ENCODE measurements at regions not wholly inside any gene's neighbourhood (a gene's known extent, or its start where the extent isn't known, plus 50 kb on each side); places are given as distances from the start of the nearest gene placed in this dataset.

- peaks cover 14% of the 10 kb centered on the region; the same call in 1 of the 2 replicates for H3K27me3 ChIP-seq
- H3K36me3 ChIP-seq, result no peaks in the 10 kb centered on the region
- H3K4me3 ChIP-seq, result no peak overlapping the region
- no peaks in the 10 kb centered on the region for H3K4me1 ChIP-seq
- DNase-seq, result no peak
- H3K9me3 ChIP-seq (replicated peaks), result no peaks in the 10 kb centered on the region
- no peak overlapping the region for H3K27ac ChIP-seq
These were observed 162.7 kb upstream of the WDR1 start for GRCh38 chr4:10279261-10279660.

GRCh38 chr4:10278071-10278470, 161.5 kb upstream of the WDR1 start:
- no peak overlapping the region for H3K27ac ChIP-seq
- no peaks in the 10 kb centered on the region for H3K9me3 ChIP-seq (replicated peaks)
- no peaks in the 10 kb centered on the region for H3K36me3 ChIP-seq
- DNase-seq, result no peak
- no peak overlapping the region for H3K4me3 ChIP-seq
- H3K4me1 ChIP-seq, result no peaks in the 10 kb centered on the region
- peaks cover 14% of the 10 kb centered on the region; the same call in 1 of the 2 replicates for H3K27me3 ChIP-seq

GRCh38 chr4:10276152-10276551, 159.6 kb upstream of the WDR1 start:
- H3K4me3 ChIP-seq, result no peak overlapping the region
- no peak overlapping the region for H3K27ac ChIP-seq
- H3K4me1 ChIP-seq, result no peaks in the 10 kb centered on the region
- no peak for DNase-seq
- H3K9me3 ChIP-seq (replicated peaks), result no peaks in the 10 kb centered on the region
- no peaks in the 10 kb centered on the region for H3K36me3 ChIP-seq
- H3K27me3 ChIP-seq, result peaks cover 14% of the 10 kb centered on the region; the same call in 1 of the 2 replicates

GRCh38 chr4:10275696-10276095, 159.1 kb upstream of the WDR1 start:
- no peaks in the 10 kb centered on the region for H3K36me3 ChIP-seq
- DNase-seq, result no peak
- H3K27me3 ChIP-seq, result 0 out of 2 replicates have a peak, but pooled peaks cover 14% of the 10 kb centered on the region
- no peak overlapping the region for H3K4me3 ChIP-seq
- no peaks in the 10 kb centered on the region for H3K4me1 ChIP-seq
- no peaks in the 10 kb centered on the region; the same call in 1 of the 2 replicates for H3K9me3 ChIP-seq (replicated peaks)
- no peak overlapping the region for H3K27ac ChIP-seq

- no peak for DNase-seq
- H3K4me3 ChIP-seq, result no peak overlapping the region
- no peaks in the 10 kb centered on the region for H3K36me3 ChIP-seq
These were observed 156.4 kb upstream of the WDR1 start for GRCh38 chr4:10273030-10273429.

GRCh38 chr4:10272511-10272910, 155.9 kb upstream of the WDR1 start:
- no peaks in the 10 kb centered on the region for H3K36me3 ChIP-seq
- no peak overlapping the region for H3K4me3 ChIP-seq
- DNase-seq, result peak; percentile 3 to 8
- peaks cover 16% of the 10 kb centered on the region; the same call in 1 of the 2 replicates for H3K27me3 ChIP-seq
- H3K4me1 ChIP-seq, result no peaks in the 10 kb centered on the region
- H3K27ac ChIP-seq, result no peak overlapping the region
- H3K9me3 ChIP-seq (replicated peaks), result no peaks in the 10 kb centered on the region; the same call in 1 of the 2 replicates

More at GRCh38 chr4:10273030-10273429, 156.4 kb upstream of the WDR1 start:
- Histone ChIP-seq H3K9me3 (replicated peaks) (no peaks in the 10 kb centered on the region; the same call in 1 of the 2 replicates), H3K27me3 (0 out of 2 replicates have a peak, but pooled peaks cover 14% of the 10 kb centered on the region), H3K4me1 (no peaks in the 10 kb centered on the region), H3K27ac (no peak overlapping the region)

GRCh38 chr4:10267066-10267465, 150.5 kb upstream of the WDR1 start:
- no peaks in the 10 kb centered on the region; the same call in 1 of the 2 replicates for H3K9me3 ChIP-seq (replicated peaks)
- H3K27me3 ChIP-seq, result peaks cover 6% of the 10 kb centered on the region; the same call in 1 of the 2 replicates
- no peaks in the 10 kb centered on the region for H3K36me3 ChIP-seq
- DNase-seq, result no peak
- no peaks in the 10 kb centered on the region for H3K4me1 ChIP-seq
- no peak overlapping the region for H3K4me3 ChIP-seq
- no peak overlapping the region for H3K27ac ChIP-seq

GRCh38 chr4:10260777-10261176, 144.2 kb upstream of the WDR1 start:
- Histone ChIP-seq H3K4me1 (0 out of 2 replicates have a peak, but pooled peaks cover 2% of the 10 kb centered on the region), H3K27ac (no peak overlapping the region), H3K9me3 (replicated peaks) (no peaks in the 10 kb centered on the region), H3K27me3 (no peaks in the 10 kb centered on the region), H3K36me3 (no peaks in the 10 kb centered on the region), H3K4me3 (no peak overlapping the region)
- peak in 1 of 2 experiments; percentile 13 for DNase-seq

GRCh38 chr4:10259976-10260375, 143.4 kb upstream of the WDR1 start:
- H3K27ac ChIP-seq, result no peak overlapping the region
- no peaks in the 10 kb centered on the region for H3K9me3 ChIP-seq (replicated peaks)
- H3K4me3 ChIP-seq, result no peak overlapping the region
- H3K27me3 ChIP-seq, result no peaks in the 10 kb centered on the region
- DNase-seq, result no peak
- 0 out of 2 replicates have a peak, but pooled peaks cover 2% of the 10 kb centered on the region for H3K4me1 ChIP-seq
- H3K36me3 ChIP-seq, result no peaks in the 10 kb centered on the region

- H3K27ac ChIP-seq, result no peak overlapping the region
- H3K36me3 ChIP-seq, result no peaks in the 10 kb centered on the region
- no peaks in the 10 kb centered on the region for H3K9me3 ChIP-seq (replicated peaks)
- no peak overlapping the region for H3K4me3 ChIP-seq
- no peaks in the 10 kb centered on the region; the same call in 1 of the 2 replicates for H3K27me3 ChIP-seq
- no peaks in the 10 kb centered on the region for H3K4me1 ChIP-seq
- DNase-seq, result no peak
These were observed 139.6 kb upstream of the WDR1 start for GRCh38 chr4:10256203-10256602.

- Histone ChIP-seq H3K27ac (no peak overlapping the region), H3K27me3 (peaks cover 6% of the 10 kb centered on the region), H3K36me3 (no peaks in the 10 kb centered on the region), H3K9me3 (replicated peaks) (no peaks in the 10 kb centered on the region), H3K4me1 (no peaks in the 10 kb centered on the region), H3K4me3 (no peak overlapping the region)
- DNase-seq, result no peak
These were observed 137.2 kb upstream of the WDR1 start for GRCh38 chr4:10253765-10254164.

- Histone ChIP-seq H3K27ac (no peak overlapping the region), H3K36me3 (no peaks in the 10 kb centered on the region), H3K27me3 (peaks cover 6% of the 10 kb centered on the region), H3K9me3 (replicated peaks) (no peaks in the 10 kb centered on the region), H3K4me1 (peaks cover 12% of the 10 kb centered on the region), H3K4me3 (no peak overlapping the region)
- peak in 1 of 2 experiments; percentile 0 for DNase-seq
These were observed 129.2 kb upstream of the WDR1 start for GRCh38 chr4:10245751-10246150.

GRCh38 chr4:10243856-10244255, 127.3 kb upstream of the WDR1 start:
- peak in 1 of 2 experiments; percentile 0 for DNase-seq

GRCh38 chr4:10240691-10241090, 124.1 kb upstream of the WDR1 start:
- DNase-seq, result no peak
- Histone ChIP-seq H3K27me3 (no peaks in the 10 kb centered on the region), H3K4me1 (peaks cover 29% of the 10 kb centered on the region), H3K4me3 (no peak overlapping the region), H3K36me3 (no peaks in the 10 kb centered on the region), H3K9me3 (replicated peaks) (no peaks in the 10 kb centered on the region), H3K27ac (peak overlapping the region; percentile 97)

More at GRCh38 chr4:10243856-10244255, 127.3 kb upstream of the WDR1 start:
- Histone ChIP-seq H3K27ac (no peak overlapping the region), H3K4me1 (peaks cover 29% of the 10 kb centered on the region), H3K9me3 (replicated peaks) (no peaks in the 10 kb centered on the region), H3K27me3 (no peaks in the 10 kb centered on the region), H3K36me3 (no peaks in the 10 kb centered on the region), H3K4me3 (no peak overlapping the region)

GRCh38 chr4:10239982-10240654, 123.5 kb upstream of the WDR1 start:
- Histone ChIP-seq H3K27ac (peak overlapping the region; percentile 97), H3K27me3 (no peaks in the 10 kb centered on the region), H3K36me3 (no peaks in the 10 kb centered on the region), H3K4me1 (peaks cover 29% of the 10 kb centered on the region), H3K9me3 (replicated peaks) (no peaks in the 10 kb centered on the region), H3K4me3 (peak overlapping the region; percentile 12; the same call in 1 of the 2 replicates)
- DNase-seq, result peak; percentile 91 to 95

Measured in SJCRH30 (cell line).